ENCODE measurements at regions not wholly inside any gene's neighbourhood (a gene's known extent, or its start where the extent isn't known, plus 50 kb on each side); places are given as distances from the start of the nearest gene placed in this dataset.

- no peak overlapping the region for H2AFZ ChIP-seq (ENCODE audit: low read depth, low read length)
- no peak overlapping the region for H3K4me2 ChIP-seq (ENCODE audit: low read length)
- H3K4me3 ChIP-seq (ENCODE audit: low read length), result no peak overlapping the region
- H3K27me3 ChIP-seq (ENCODE audit: insufficient read depth, low read depth, low read length), result no peaks in the 10 kb centered on the region
- no peak overlapping the region for H3K9ac ChIP-seq (ENCODE audit: low read length)
- H3K9me3 ChIP-seq (ENCODE audit: low read length), result no peaks in the 10 kb centered on the region
- no peaks in the 10 kb centered on the region for H3K79me2 ChIP-seq (replicated peaks; ENCODE audit: insufficient read depth, low read length)
- H3K9me2 ChIP-seq (ENCODE audit: insufficient read depth, low read length), result no peaks in the 10 kb centered on the region
- no peak overlapping the region for H3K27ac ChIP-seq (ENCODE audit: low read length)
- TF ChIP-seq EZH2 (IDR thresholded peaks at IDR 0.05; ENCODE audit: borderline replicate concordance, insufficient read depth, low read length, poor library complexity, severe bottlenecking) (no peak), REST (IDR thresholded peaks at IDR 0.05; ENCODE audit: borderline replicate concordance) (no peak), POLR2AphosphoS5 (IDR thresholded peaks at IDR 0.05) (no peak), MXI1 (conservative IDR thresholded peaks at IDR 0.05; ENCODE audit: poor library complexity, severe bottlenecking) (no peak), SMC3 (conservative IDR thresholded peaks at IDR 0.05; ENCODE audit: poor library complexity) (no peak), CTCF (IDR thresholded peaks at IDR 0.05; ENCODE audit: poor library complexity, severe bottlenecking) (no peak), RAD21 (conservative IDR thresholded peaks at IDR 0.05) (no peak), EP300 (conservative IDR thresholded peaks at IDR 0.05; ENCODE audit: poor library complexity, severe bottlenecking) (no peak), TAF1 (IDR thresholded peaks at IDR 0.05; ENCODE audit: low read depth) (no peak)
- no peaks in the 10 kb centered on the region for H3K36me3 ChIP-seq (ENCODE audit: insufficient read depth, low read length)
- no peaks in the 10 kb centered on the region for H4K20me1 ChIP-seq (ENCODE audit: insufficient read depth)
- H3F3A ChIP-seq (ENCODE audit: insufficient read depth, low read length, poor library complexity, severe bottlenecking), result no peaks in the 10 kb centered on the region
These were observed 262.2 kb upstream of the IL12A start for GRCh38 chr3:159726231-159726964.

- H3F3A ChIP-seq (ENCODE audit: insufficient read depth, low read length, poor library complexity, severe bottlenecking), result no peaks in the 10 kb centered on the region
- no peak overlapping the region for H2AFZ ChIP-seq (ENCODE audit: low read depth, low read length)
- no peaks in the 10 kb centered on the region for H4K20me1 ChIP-seq (ENCODE audit: insufficient read depth)
- H3K27ac ChIP-seq (ENCODE audit: low read length), result no peak overlapping the region
- H3K9me2 ChIP-seq (ENCODE audit: insufficient read depth, low read length), result no peaks in the 10 kb centered on the region
- no peaks in the 10 kb centered on the region for H3K79me2 ChIP-seq (replicated peaks; ENCODE audit: insufficient read depth, low read length)
- H3K4me2 ChIP-seq (ENCODE audit: low read length), result no peak overlapping the region
- no peak for TF ChIP-seq SMC3 (conservative IDR thresholded peaks at IDR 0.05; ENCODE audit: poor library complexity)
- no peak for TF ChIP-seq CTCF (IDR thresholded peaks at IDR 0.05; ENCODE audit: poor library complexity, severe bottlenecking)
- TF ChIP-seq REST (IDR thresholded peaks at IDR 0.05; ENCODE audit: borderline replicate concordance), result no peak
- no peaks in the 10 kb centered on the region for H3K27me3 ChIP-seq (ENCODE audit: insufficient read depth, low read depth, low read length)
- H3K9me3 ChIP-seq (ENCODE audit: low read length), result no peaks in the 10 kb centered on the region
- H3K9ac ChIP-seq (ENCODE audit: low read length), result no peak overlapping the region
- H3K36me3 ChIP-seq (ENCODE audit: insufficient read depth, low read length), result no peaks in the 10 kb centered on the region
- H3K4me3 ChIP-seq (ENCODE audit: low read length), result no peak overlapping the region
These were observed 261.1 kb upstream of the IL12A start for GRCh38 chr3:159727506-159727905.

All from neural cell (in vitro differentiated cells).